ENCODE measurements at regions not wholly inside any gene's neighbourhood (a gene's known extent, or its start where the extent isn't known, plus 50 kb on each side); places are given as distances from the start of the nearest gene placed in this dataset.

- Histone ChIP-seq H3K79me1 (ENCODE audit: insufficient read depth, low read depth, low read length, poor library complexity, severe bottlenecking) (no peaks in the 10 kb centered on the region), H4K20me1 (ENCODE audit: control insufficient read depth, insufficient read depth, insufficient read length) (no peaks in the 10 kb centered on the region), H3K56ac (ENCODE audit: insufficient read length, low read depth, low read length) (no peak overlapping the region), H3K9me3 (ENCODE audit: control insufficient read depth, low read depth, low read length) (no peaks in the 10 kb centered on the region), H3K4me2 (ENCODE audit: insufficient read depth, insufficient read length, low read length) (no peak overlapping the region), H2AFZ (ENCODE audit: low read length) (no peak overlapping the region), H4K8ac (replicated peaks; ENCODE audit: insufficient read length, low read depth, low read length) (no peak overlapping the region), H3K79me2 (ENCODE audit: insufficient read depth, low read length) (no peaks in the 10 kb centered on the region), H3K4ac (ENCODE audit: low read depth, low read length) (no peak overlapping the region), H2BK120ac (ENCODE audit: low read depth, low read length, poor library complexity, severe bottlenecking) (no peak overlapping the region), H2AK5ac (ENCODE audit: insufficient read length, low read length) (no peak overlapping the region), H3K4me1 (ENCODE audit: insufficient read depth, low read length) (no peaks in the 10 kb centered on the region), H3K27me3 (ENCODE audit: insufficient read depth, low read length) (no peaks in the 10 kb centered on the region; the same call in 1 of the 2 replicates), H3T11ph (ENCODE audit: low read length) (no peak overlapping the region), H3K23me2 (ENCODE audit: insufficient read length, low read depth, low read length, poor library complexity, severe bottlenecking) (no peaks in the 10 kb centered on the region), H3K9ac (ENCODE audit: extremely low read depth, insufficient read length, low read length) (no peak overlapping the region), H3K23ac (ENCODE audit: insufficient read length, low read depth, low read length) (no peak overlapping the region), H3K14ac (ENCODE audit: insufficient read depth, low read length) (no peak overlapping the region), H3K27ac (ENCODE audit: insufficient read length, low read depth, low read length) (no peak overlapping the region), H2BK5ac (ENCODE audit: insufficient read length, low read length) (no peak overlapping the region), H4K91ac (ENCODE audit: insufficient read length, low read depth, low read length) (no peak overlapping the region), H2BK15ac (ENCODE audit: low read depth, low read length) (no peak overlapping the region; the same call in 1 of the 2 replicates), H4K5ac (ENCODE audit: insufficient read length, low read depth, low read length) (no peak overlapping the region), H2BK12ac (ENCODE audit: insufficient read length, low read depth, low read length) (no peak overlapping the region), H3K18ac (ENCODE audit: insufficient read length, low read depth, low read length) (no peak overlapping the region), H2BK20ac (ENCODE audit: low read depth, low read length, poor library complexity, severe bottlenecking) (no peak overlapping the region)
- DNase-seq = no peak
- H3K4me1 Mint-ChIP-seq = no peaks in the 10 kb centered on the region
- H3K4me3 Mint-ChIP-seq = no peak overlapping the region
- no peaks in the 10 kb centered on the region for H3K9me3 Mint-ChIP-seq
- H3K27ac Mint-ChIP-seq = no peak overlapping the region
- H3K36me3 Mint-ChIP-seq (ENCODE audit: insufficient read depth in 1 of 3, low read depth in 3 of 3) = no peaks in the 10 kb centered on the region
- peaks cover 6% of the 10 kb centered on the region for H3K27me3 Mint-ChIP-seq (ENCODE audit: low read depth)
- no CpG with 5 or more reads among the region's 2 CpGs for WGBS (ENCODE audit: extremely low coverage, insufficient read length, low lambda C conversion rate)
- TF ChIP-seq CTCF (conservative IDR thresholded peaks at IDR 0.05) = no peak
Observed at GRCh38 chr12:87929346-87929745, 99.9 kb downstream of the C12orf50 start.
